GM18511 (cell line): ENCODE measurements at regions not wholly inside any gene's neighbourhood (a gene's known extent, or its start where the extent isn't known, plus 50 kb on each side); places are given as distances from the start of the nearest gene placed in this dataset.

Experiments used
- ATAC-seq: cut with Tn5 transposase; IDR thresholded peaks from one replicate; pipeline ENCODE4 v1.9.1; 2021; ENCODE audit warnings: mild to moderate bottlenecking, moderate library complexity; ENCODE audit not compliant: unreplicated experiment

GRCh38 chr6:56407883-56408410 is 160.6 kb upstream of the COL21A1 start:
- no peak for ATAC-seq

DNA sequence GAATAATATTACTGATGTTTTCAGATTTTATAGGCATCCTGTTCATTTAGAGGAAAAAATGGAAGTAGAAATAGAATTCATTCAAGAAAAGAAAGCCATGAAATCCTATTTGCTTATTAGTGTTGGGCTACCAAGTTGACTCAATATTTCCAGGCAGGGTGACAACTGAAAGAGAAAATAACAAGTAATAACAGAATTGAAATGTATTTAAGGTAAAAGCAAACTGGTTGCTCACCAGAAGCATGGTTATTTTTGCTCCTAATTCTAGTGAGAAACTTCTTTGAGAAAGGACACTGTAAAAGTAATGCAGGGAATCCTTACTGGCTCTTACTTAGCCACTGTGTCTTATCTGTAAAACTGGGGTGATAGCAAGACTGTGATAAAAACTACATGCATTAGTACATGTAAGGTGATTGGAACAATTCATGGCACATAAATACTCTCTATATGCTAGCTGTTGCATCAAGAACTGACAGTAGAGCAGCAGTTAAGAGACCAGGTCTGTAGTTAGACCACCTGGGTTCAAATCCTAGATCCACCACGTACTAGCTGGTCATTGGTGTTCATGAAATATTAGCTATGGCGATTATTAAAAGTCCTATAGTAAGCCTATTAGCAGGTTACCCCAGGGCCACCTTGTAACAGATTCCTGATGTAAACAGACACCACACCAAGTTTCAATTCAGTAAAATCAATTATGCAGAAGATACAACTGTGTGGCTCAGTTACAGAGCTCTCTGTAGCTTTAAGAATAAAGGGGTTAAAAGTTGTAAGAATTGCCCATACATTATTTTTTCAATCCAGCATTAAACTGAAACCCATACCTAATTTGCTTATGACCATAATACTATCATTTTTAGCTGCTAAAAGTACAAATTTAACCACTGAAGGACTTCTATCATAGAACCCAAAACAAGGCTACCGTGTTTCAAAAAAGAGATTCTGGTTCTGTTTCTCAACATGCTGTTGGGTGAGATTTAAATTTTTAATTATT is 159.2 kb upstream of the COL21A1 start:
- peak; percentile 81 for ATAC-seq

GRCh38 chr6:56404599-56404998 is 157.2 kb upstream of the COL21A1 start:
- ATAC-seq: no peak

- no peak for ATAC-seq
These were observed 156.4 kb upstream of the COL21A1 start for GRCh38 chr6:56403745-56404144.

DNA sequence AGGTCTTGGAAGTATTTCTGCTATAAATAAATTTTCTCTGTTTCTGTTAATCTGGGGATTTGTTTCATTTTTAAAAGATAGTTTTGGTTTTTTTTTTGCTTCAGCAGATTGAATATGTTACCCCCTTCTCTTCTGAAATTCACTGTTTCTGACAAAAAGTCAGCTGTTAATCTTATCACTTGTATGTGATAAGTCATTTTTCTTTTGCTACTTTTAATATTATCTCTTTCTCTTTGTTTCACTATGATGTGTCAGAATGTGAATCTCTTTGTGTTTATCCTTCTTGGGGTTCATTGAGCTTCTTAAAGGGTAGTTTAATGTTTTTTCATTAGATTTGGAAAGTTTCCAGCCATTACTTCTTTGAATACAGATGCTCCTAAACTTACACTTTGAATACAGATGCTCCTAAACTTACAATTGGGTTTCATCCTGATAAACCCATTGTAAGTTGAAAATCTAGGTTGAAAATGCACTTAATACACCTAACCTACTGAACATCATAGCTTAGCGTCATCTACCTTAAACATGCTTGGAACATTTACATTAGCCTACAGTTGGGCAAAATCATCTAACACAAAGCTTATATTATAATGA is 154.2 kb upstream of the COL21A1 start:
- ATAC-seq: no peak

GRCh38 chr6:56400273-56400672 is 152.9 kb upstream of the COL21A1 start:
- ATAC-seq: no peak

GRCh38 chr6:56399672-56400263 is 152.4 kb upstream of the COL21A1 start:
- no peak for ATAC-seq

GRCh38 chr6:56399250-56399671 is 151.9 kb upstream of the COL21A1 start:
- no peak for ATAC-seq

- no peak for ATAC-seq
These were observed 149.1 kb upstream of the COL21A1 start for GRCh38 chr6:56396435-56396834.

- ATAC-seq: peak; percentile 73
These were observed 146.5 kb upstream of the COL21A1 start for GRCh38 chr6:56393615-56394612.

- no peak for ATAC-seq
These were observed 141.0 kb upstream of the COL21A1 start for GRCh38 chr6:56388415-56388755.

DNA sequence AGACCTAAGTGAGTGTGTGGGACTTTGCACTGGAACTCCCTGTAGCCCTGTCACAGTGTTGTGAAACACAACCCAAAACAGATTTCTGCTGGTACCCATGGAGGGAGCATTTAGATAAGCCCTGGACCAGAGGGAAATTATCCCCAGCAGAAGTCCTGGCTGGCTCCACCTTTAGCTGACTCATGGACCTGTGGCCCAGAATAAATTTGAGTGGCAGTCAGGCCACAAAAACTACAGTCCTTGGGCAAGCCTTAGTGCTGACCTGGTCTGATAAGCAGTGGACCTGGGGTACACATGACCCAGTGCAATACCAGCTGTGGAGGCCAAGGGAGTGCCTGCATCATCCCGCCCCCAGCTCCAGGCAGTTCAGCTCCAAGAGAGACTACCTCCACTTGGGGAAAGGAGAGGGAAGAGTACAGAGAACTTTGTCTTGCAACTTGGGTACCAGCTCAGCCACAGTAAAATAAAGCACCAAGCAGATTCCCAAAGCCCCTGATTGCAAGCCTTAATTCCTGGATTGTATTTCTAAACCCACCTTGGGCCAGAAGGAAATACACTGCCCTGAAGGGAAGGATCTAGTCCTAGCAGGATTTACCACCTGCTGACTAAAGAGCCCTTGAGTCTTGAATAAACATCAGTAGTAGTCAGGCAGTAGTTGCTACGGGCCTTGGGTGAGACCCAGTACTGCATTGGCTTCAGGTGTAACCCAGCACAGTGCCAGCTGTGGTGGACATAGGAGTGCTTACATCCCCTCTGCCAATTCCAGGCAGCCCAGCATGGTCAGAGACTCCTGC is 140.4 kb upstream of the COL21A1 start:
- no peak for ATAC-seq

DNA sequence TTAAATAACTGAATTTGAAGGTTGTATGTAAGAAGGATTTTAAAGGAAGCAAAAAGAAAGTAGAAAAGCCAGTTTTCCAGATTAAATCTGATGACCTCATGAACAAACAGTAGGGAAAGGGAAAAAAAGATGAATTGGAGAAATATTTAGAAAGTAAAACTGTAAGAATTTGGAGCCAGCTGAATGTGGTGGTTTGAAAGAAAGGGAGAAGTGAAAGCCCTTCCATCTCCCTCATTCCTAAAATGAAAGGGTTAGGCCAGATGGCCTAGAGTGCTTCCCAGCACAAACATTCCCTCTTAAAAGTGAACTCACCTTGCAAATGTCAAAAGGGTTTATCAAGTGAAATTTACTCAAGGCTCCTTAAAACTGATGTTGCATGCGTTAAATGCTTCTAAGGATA is 139.3 kb upstream of the COL21A1 start:
- ATAC-seq: no peak

DNA sequence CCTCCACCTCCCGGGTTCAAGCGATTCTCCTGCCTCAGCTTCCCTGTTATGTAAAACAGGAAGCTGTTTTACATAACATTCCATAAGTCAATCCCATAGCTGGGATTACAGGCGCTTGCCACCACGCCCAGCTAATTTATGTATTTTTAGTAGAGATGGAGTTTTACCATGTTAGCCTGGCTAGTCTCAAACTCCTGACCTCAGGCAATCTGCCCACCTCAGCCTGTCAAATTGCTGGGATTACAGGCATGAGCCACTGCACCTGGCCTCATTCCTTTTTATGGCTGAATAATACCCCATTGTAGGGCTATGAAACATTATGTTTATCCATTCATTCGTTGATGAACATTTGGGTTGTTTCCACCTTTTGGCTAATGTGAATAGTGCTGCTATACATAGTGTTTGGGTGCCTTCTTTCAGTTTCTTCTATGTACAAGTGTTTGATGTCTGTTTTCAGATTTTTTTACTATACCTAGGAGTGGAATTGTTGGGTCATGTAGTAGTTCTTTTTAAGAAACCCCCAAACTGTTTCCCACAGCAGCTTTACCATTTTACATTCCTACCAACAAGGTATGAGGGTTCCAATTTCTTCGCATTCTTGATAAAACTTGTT is 138.7 kb upstream of the COL21A1 start:
- no peak for ATAC-seq

DNA sequence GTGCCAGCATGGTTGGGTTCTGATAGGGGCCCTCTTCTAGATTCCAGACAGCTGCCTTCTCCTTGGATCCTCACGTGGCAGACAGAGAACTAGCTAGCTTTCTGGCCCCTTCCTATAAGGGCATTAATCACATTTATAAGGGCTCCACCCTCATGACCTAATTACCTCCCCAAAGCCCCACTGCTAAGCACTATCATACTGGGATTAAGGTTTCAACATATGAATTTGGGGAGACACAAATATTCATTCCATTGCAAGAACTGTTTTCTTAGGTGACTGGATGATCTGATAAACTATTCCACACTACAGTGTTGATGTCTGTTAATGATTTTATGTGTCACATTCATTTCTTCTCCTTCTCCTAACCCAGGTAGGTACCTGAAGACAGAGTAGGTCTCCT is 135.8 kb upstream of the COL21A1 start:
- no peak for ATAC-seq

DNA sequence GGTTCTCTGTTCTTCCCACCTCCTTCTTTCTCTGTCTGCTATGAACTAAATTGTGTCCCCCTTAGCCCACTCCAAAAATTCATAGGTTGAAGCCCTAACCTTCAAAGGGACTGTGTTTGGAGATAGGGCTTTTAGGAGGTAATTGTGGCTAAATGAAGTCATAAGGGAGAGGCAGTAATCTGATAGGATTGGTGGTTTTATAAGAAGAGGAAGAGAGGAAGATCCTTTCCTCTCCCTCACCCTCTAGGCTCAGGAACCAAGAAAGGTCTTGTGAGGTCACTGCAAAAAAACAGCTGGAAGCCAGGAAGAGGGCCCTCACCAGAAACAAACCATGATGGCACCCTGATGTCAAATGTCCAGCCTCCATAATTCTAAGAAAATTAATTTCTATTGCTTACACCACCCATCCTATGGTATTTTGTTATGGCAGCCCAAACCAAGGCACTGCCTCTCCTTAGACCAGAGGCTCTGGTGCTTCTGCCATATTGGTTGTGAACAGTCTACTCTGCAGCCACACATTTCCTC is 135.1 kb upstream of the COL21A1 start:
- ATAC-seq: no peak

GRCh38 chr6:56381801-56382251 is 134.4 kb upstream of the COL21A1 start:
- no peak for ATAC-seq

GRCh38 chr6:56380476-56380875 is 133.1 kb upstream of the COL21A1 start:
- no peak for ATAC-seq
